Erythroblast (primary cell): ENCODE measurements at regions not wholly inside any gene's neighbourhood (a gene's known extent, or its start where the extent isn't known, plus 50 kb on each side); places are given as distances from the start of the nearest gene placed in this dataset.

Experiments
- GATA1 ChIP-seq: IDR thresholded peaks from 2 replicates; pipeline ENCODE4 v1.6.1; 2011; ENCODE audit warnings: low read depth, mild to moderate bottlenecking, control low read depth, low read length, moderate library complexity
- POLR2A ChIP-seq: IDR thresholded peaks from 2 replicates; pipeline ENCODE4 v1.6.1; 2011; ENCODE audit warnings: mild to moderate bottlenecking, low read length

- TF ChIP-seq POLR2A (no peak), GATA1 (no peak)
Observed at GRCh38 chr22:49433717-49434611, 393.7 kb downstream of the BRD1 start.
